Endothelial cell of umbilical vein (primary cell): ENCODE measurements at regions not wholly inside any gene's neighbourhood (a gene's known extent, or its start where the extent isn't known, plus 50 kb on each side); places are given as distances from the start of the nearest gene placed in this dataset.

ENCODE experiments used
- EZH2 ChIP-seq: IDR thresholded peaks from 2 replicates; pipeline ENCODE4 v1.6.1; 2012; ENCODE audit warnings: borderline replicate concordance, low read depth, mild to moderate bottlenecking, moderate library complexity, low read length, inconsistent platforms; ENCODE audit not compliant: severe bottlenecking
- JUN ChIP-seq: IDR thresholded peaks from 2 replicates; pipeline ENCODE4 v1.6.1; 2011; ENCODE audit warnings: borderline replicate concordance, low read depth; ENCODE audit not compliant: insufficient read length, insufficient read depth
- MYC ChIP-seq: IDR thresholded peaks from one replicate; pipeline ENCODE4 v1.6.1; 2011; ENCODE audit warnings: mild to moderate bottlenecking, low read depth, low read length
- POLR2A ChIP-seq: IDR thresholded peaks from 2 replicates; pipeline ENCODE4 v1.6.1; 2012; ENCODE audit warnings: low read depth, mild to moderate bottlenecking, control low read depth, low read length
- POLR2AphosphoS5 ChIP-seq: IDR thresholded peaks from 2 replicates; pipeline ENCODE4 v1.6.1; 2012; ENCODE audit warnings: low read depth, mild to moderate bottlenecking, control low read depth, low read length, moderate library complexity; ENCODE audit not compliant: insufficient read depth
- TF ChIP-seq, protein P1 (sequence below), 2 donors: IDR thresholded peaks; 1 replicate in 1 of 2; 2 replicates in 1 of 2; pipeline ENCODE4 v1.5.1; 2011; ENCODE audit warnings: low read length in 2 of 2, mild to moderate bottlenecking in 2 of 2, moderate library complexity in 2 of 2, control low read depth in 1 of 2, inconsistent platforms in 1 of 2, low read depth in 1 of 2; ENCODE audit not compliant: insufficient read depth in 1 of 2; ENCODE audit errors: extremely low read depth in 1 of 2

DNA sequence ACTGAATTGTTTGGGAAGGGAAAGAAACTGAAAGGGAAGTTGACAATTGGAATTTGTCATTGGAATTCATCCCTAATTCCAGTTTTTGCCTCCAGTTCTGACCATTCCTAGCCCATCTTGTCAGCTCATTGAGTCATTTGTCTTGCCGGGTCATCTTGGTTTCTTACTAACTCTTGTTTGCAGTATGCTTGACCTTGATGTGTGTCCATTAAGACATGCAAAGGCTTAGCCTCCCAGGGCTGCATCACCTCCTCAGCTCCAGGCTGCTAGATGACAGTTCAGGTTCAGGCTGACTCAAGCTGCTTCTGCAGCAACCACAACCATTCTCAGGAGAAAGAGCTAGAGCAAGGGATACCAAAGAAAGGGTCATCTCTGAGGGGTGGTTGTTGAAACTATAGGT, 151.3 kb upstream of the PTGFR start:
- TF ChIP-seq EZH2 (no peak), POLR2AphosphoS5 (no peak), POLR2A (no peak), JUN (no peak), MYC (no peak)
- TF ChIP-seq, protein P1, sequence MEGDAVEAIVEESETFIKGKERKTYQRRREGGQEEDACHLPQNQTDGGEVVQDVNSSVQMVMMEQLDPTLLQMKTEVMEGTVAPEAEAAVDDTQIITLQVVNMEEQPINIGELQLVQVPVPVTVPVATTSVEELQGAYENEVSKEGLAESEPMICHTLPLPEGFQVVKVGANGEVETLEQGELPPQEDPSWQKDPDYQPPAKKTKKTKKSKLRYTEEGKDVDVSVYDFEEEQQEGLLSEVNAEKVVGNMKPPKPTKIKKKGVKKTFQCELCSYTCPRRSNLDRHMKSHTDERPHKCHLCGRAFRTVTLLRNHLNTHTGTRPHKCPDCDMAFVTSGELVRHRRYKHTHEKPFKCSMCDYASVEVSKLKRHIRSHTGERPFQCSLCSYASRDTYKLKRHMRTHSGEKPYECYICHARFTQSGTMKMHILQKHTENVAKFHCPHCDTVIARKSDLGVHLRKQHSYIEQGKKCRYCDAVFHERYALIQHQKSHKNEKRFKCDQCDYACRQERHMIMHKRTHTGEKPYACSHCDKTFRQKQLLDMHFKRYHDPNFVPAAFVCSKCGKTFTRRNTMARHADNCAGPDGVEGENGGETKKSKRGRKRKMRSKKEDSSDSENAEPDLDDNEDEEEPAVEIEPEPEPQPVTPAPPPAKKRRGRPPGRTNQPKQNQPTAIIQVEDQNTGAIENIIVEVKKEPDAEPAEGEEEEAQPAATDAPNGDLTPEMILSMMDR (IDR thresholded peaks at IDR 0.05; ENCODE audit: extremely low read depth in 1 of 2, insufficient read depth in 1 of 2, low read depth in 1 of 2, low read length in 2 of 2) = no peak
